ENCODE measurements at regions not wholly inside any gene's neighbourhood (a gene's known extent, or its start where the extent isn't known, plus 50 kb on each side); places are given as distances from the start of the nearest gene placed in this dataset.

DNA sequence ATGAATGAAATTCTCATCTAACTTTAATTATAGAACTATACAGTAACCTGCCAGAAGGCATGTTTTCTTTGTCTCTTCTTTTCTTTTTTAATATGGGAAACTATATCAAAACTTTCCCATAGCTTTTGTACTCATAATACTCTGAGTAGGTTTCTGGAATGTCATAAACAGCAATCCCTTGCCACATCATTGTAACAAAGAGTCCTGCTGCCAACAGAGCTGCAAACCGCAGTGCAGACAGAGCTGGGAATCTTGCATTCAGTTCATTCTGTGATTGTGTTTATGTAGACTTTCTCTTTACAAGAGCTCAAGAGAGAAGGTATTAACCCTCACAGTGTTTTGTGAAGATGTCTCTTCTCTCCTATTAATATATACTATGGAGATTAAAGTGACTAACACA, 304.4 kb upstream of the SLIT2 start:
- H3K4me3 ChIP-seq (replicated peaks; ENCODE audit: insufficient read depth, low read length) = no peak overlapping the region
- DNase-seq (ENCODE audit: low read depth in 1 of 2, low spot score in 1 of 2) = no peak
- no peaks in the 10 kb centered on the region for H3K27me3 ChIP-seq (ENCODE audit: insufficient read depth, poor library complexity, severe bottlenecking)
- TF ChIP-seq, protein P1, sequence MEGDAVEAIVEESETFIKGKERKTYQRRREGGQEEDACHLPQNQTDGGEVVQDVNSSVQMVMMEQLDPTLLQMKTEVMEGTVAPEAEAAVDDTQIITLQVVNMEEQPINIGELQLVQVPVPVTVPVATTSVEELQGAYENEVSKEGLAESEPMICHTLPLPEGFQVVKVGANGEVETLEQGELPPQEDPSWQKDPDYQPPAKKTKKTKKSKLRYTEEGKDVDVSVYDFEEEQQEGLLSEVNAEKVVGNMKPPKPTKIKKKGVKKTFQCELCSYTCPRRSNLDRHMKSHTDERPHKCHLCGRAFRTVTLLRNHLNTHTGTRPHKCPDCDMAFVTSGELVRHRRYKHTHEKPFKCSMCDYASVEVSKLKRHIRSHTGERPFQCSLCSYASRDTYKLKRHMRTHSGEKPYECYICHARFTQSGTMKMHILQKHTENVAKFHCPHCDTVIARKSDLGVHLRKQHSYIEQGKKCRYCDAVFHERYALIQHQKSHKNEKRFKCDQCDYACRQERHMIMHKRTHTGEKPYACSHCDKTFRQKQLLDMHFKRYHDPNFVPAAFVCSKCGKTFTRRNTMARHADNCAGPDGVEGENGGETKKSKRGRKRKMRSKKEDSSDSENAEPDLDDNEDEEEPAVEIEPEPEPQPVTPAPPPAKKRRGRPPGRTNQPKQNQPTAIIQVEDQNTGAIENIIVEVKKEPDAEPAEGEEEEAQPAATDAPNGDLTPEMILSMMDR (IDR thresholded peaks at IDR 0.05; ENCODE audit: insufficient read depth, low read length) = no peak
- H3K27ac ChIP-seq (replicated peaks) = no peak overlapping the region

DNA sequence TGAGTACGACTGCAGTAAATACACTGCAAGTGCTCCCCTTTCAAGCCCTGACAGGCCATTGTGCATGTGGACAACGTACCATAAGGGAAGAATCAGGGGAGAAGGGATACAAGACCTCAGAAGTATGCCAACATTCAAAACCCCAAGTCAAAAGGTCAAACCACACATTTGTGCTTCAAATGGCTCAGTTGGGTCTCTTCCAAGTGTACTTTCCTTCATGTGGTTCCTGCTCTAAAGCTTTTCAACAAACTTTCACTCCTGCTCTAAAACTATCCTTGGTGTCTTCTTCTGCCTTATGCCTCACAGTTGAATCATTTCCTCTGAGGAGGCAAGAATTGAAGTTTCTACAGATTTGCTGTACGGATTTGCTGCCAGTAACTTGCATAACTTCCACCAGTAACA, 305.7 kb upstream of the SLIT2 start:
- Histone ChIP-seq H3K4me3 (replicated peaks; ENCODE audit: insufficient read depth, low read length) (no peak overlapping the region), H3K27me3 (ENCODE audit: insufficient read depth, poor library complexity, severe bottlenecking) (no peaks in the 10 kb centered on the region), H3K27ac (replicated peaks) (no peak overlapping the region)
- DNase-seq (ENCODE audit: low read depth in 1 of 2, low spot score in 1 of 2) = peak in 1 of 2 experiments; percentile 3
- TF ChIP-seq POLR2AphosphoS5 (IDR thresholded peaks at IDR 0.05; ENCODE audit: low read depth) = no peak

DNA sequence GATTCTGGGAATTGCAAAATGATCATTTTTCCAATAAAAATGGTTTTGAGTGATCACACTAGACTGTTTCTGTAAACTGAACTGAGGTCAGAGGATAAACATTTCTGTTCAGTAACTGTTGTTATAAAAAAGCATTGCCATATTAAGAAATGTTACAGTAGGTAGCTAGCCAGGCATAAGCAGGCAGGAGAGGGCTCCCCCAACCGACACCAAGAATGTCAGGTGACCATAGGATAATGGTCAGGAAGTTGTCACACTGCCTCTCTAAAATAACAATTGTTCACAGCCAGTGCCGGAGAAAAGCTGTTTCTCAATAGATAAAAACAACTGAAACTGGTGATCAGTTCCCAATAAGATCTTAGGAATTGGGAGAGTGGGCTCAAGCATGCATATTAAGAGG, 306.2 kb upstream of the SLIT2 start:
- Histone ChIP-seq H3K4me3 (replicated peaks; ENCODE audit: insufficient read depth, low read length) (no peak overlapping the region), H3K27ac (replicated peaks) (no peak overlapping the region), H3K27me3 (ENCODE audit: insufficient read depth, poor library complexity, severe bottlenecking) (no peaks in the 10 kb centered on the region)
- TF ChIP-seq, protein P1 (IDR thresholded peaks at IDR 0.05; ENCODE audit: insufficient read depth, low read length) = no peak
- TF ChIP-seq, protein P2, sequence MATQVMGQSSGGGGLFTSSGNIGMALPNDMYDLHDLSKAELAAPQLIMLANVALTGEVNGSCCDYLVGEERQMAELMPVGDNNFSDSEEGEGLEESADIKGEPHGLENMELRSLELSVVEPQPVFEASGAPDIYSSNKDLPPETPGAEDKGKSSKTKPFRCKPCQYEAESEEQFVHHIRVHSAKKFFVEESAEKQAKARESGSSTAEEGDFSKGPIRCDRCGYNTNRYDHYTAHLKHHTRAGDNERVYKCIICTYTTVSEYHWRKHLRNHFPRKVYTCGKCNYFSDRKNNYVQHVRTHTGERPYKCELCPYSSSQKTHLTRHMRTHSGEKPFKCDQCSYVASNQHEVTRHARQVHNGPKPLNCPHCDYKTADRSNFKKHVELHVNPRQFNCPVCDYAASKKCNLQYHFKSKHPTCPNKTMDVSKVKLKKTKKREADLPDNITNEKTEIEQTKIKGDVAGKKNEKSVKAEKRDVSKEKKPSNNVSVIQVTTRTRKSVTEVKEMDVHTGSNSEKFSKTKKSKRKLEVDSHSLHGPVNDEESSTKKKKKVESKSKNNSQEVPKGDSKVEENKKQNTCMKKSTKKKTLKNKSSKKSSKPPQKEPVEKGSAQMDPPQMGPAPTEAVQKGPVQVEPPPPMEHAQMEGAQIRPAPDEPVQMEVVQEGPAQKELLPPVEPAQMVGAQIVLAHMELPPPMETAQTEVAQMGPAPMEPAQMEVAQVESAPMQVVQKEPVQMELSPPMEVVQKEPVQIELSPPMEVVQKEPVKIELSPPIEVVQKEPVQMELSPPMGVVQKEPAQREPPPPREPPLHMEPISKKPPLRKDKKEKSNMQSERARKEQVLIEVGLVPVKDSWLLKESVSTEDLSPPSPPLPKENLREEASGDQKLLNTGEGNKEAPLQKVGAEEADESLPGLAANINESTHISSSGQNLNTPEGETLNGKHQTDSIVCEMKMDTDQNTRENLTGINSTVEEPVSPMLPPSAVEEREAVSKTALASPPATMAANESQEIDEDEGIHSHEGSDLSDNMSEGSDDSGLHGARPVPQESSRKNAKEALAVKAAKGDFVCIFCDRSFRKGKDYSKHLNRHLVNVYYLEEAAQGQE (IDR thresholded peaks at IDR 0.05; ENCODE audit: insufficient replicate concordance, low read depth) = no peak
- TF ChIP-seq GABPA (IDR thresholded peaks at IDR 0.05; ENCODE audit: low read depth) (no peak), POLR2AphosphoS5 (IDR thresholded peaks at IDR 0.05; ENCODE audit: low read depth) (no peak), SPI1 (IDR thresholded peaks at IDR 0.05; ENCODE audit: borderline replicate concordance, low read depth) (no peak)
- no peak for DNase-seq (ENCODE audit: low read depth in 1 of 2, low spot score in 1 of 2)

DNA sequence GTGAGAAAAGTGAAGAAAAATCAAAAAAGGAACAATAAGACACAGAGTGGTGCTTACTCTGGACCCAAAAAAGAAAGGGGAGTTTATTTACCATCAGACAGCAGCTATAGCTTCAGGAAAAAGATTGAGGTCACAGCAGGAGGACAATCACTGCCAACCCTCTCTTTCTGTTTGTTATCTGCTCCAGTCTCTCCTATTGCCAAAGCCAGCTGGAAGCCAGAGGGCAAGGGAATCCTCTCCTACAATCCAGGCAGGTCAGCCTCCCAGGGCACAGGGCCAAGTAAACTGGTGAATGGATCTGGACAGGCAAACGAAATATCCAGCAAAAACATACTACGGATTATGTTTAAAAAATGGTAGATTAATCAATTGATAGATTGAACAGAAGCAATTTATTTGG, 306.9 kb upstream of the SLIT2 start:
- Histone ChIP-seq H3K27me3 (ENCODE audit: insufficient read depth, poor library complexity, severe bottlenecking) (no peaks in the 10 kb centered on the region), H3K4me3 (replicated peaks; ENCODE audit: insufficient read depth, low read length) (no peak overlapping the region), H3K27ac (replicated peaks) (no peak overlapping the region)
- no peak for TF ChIP-seq GABPA (IDR thresholded peaks at IDR 0.05; ENCODE audit: low read depth)
- TF ChIP-seq, protein P2 (IDR thresholded peaks at IDR 0.05; ENCODE audit: insufficient replicate concordance, low read depth) = no peak
- no peak for DNase-seq (ENCODE audit: low read depth in 1 of 2, low spot score in 1 of 2)

DNA sequence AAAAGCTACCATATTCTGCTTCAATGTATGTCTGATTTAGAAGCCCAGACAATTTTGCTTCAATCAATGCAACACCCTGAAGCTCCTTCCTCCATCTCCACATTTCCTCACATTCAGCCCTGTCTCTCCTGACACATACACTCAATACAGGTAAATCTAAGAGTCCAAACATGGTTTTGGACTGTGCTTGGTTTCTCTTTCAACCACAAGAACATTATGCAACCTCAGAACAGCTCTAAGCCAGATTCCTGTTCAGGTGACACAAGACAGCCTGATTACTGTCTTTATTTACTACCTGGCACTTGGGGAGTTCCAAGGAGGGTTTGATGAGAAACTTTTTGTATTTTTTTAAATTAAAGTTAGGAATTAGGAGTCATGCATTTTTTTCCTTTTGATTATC, 307.5 kb upstream of the SLIT2 start:
- Histone ChIP-seq H3K27ac (replicated peaks) (no peak overlapping the region), H3K4me3 (replicated peaks; ENCODE audit: insufficient read depth, low read length) (no peak overlapping the region), H3K27me3 (ENCODE audit: insufficient read depth, poor library complexity, severe bottlenecking) (no peaks in the 10 kb centered on the region)
- TF ChIP-seq SPI1 (IDR thresholded peaks at IDR 0.05; ENCODE audit: borderline replicate concordance, low read depth) = no peak
- TF ChIP-seq, protein P2 (IDR thresholded peaks at IDR 0.05; ENCODE audit: insufficient replicate concordance, low read depth) = no peak
- no peak for TF ChIP-seq POLR2AphosphoS5 (IDR thresholded peaks at IDR 0.05; ENCODE audit: low read depth)
- TF ChIP-seq GABPA (IDR thresholded peaks at IDR 0.05; ENCODE audit: low read depth) = no peak
- TF ChIP-seq, protein P1 (IDR thresholded peaks at IDR 0.05; ENCODE audit: insufficient read depth, low read length) = no peak
- DNase-seq (ENCODE audit: low read depth in 1 of 2, low spot score in 1 of 2) = no peak

Data from HL-60 (cell line).